ENCODE measurements at regions not wholly inside any gene's neighbourhood (a gene's known extent, or its start where the extent isn't known, plus 50 kb on each side); places are given as distances from the start of the nearest gene placed in this dataset.

DNA sequence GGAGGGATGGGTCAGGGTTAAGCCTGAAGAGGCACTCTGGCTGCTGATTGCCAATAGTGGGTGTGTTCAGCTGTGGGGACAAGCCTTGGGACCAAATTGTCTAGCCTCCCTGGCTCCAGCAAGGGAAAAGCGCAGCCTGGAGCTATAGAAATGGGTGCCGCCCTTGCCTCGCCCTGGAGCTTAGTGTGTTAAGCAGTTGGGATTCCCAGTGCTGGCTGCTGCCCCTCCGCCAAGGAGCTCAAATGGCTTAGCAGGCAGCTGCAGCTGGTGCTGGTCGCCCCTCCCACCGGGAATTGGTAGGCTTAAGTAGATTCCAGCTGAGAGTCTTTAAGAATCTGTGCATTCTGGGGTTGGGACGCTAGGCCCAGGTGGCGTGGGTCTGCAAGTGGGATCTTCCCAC lies 662.9 kb upstream of the TBL1XR1 start:
- TF ChIP-seq, protein P1, sequence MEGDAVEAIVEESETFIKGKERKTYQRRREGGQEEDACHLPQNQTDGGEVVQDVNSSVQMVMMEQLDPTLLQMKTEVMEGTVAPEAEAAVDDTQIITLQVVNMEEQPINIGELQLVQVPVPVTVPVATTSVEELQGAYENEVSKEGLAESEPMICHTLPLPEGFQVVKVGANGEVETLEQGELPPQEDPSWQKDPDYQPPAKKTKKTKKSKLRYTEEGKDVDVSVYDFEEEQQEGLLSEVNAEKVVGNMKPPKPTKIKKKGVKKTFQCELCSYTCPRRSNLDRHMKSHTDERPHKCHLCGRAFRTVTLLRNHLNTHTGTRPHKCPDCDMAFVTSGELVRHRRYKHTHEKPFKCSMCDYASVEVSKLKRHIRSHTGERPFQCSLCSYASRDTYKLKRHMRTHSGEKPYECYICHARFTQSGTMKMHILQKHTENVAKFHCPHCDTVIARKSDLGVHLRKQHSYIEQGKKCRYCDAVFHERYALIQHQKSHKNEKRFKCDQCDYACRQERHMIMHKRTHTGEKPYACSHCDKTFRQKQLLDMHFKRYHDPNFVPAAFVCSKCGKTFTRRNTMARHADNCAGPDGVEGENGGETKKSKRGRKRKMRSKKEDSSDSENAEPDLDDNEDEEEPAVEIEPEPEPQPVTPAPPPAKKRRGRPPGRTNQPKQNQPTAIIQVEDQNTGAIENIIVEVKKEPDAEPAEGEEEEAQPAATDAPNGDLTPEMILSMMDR (conservative IDR thresholded peaks at IDR 0.05), result no peak
- TF ChIP-seq EZH2 (IDR thresholded peaks at IDR 0.05; ENCODE audit: low read depth), result no peak

All from PC-9 (cell line).